Effector memory CD8-positive, alpha-beta T cell (primary cell): ENCODE measurements at regions not wholly inside any gene's neighbourhood (a gene's known extent, or its start where the extent isn't known, plus 50 kb on each side); places are given as distances from the start of the nearest gene placed in this dataset.
A peak's percentile ranks its signal among the peaks of the same experiment; 100 is the strongest.

Experiments
- ATAC-seq: fragments of 150-1000 bp; cut with Tn5 transposase; replicated peaks from 2 replicates; pipeline ENCODE4 v1.10.0; 2021; ENCODE audit warnings: mild to moderate bottlenecking, moderate library complexity
- DNase-seq, 3 experiments: peaks; one replicate each; pipeline ENCODE4 v3.0.0; 2021
- H3K27ac Mint-ChIP-seq, 2 donors: one replicate each; pipeline ENCODE4 v1.8.0; 2022; ENCODE audit warnings: mild to moderate bottlenecking in 2 of 2, mixed read lengths in 2 of 2, moderate library complexity in 2 of 2
- H3K27me3 Mint-ChIP-seq, 2 donors: one replicate each; pipeline ENCODE4 v1.8.0; 2022; ENCODE audit warnings: mixed read lengths in 2 of 2
- H3K36me3 Mint-ChIP-seq: one replicate; pipeline ENCODE4 v1.8.0; 2022; ENCODE audit warnings: mild to moderate bottlenecking, moderate library complexity, mixed read lengths; ENCODE audit not compliant: insufficient read depth
- H3K4me1 Mint-ChIP-seq, 2 donors: one replicate each; pipeline ENCODE4 v1.8.0; 2022; ENCODE audit warnings: low read depth in 2 of 2, mixed read lengths in 2 of 2
- H3K4me3 Mint-ChIP-seq, 2 donors: one replicate each; pipeline ENCODE4 v1.8.0; 2022; ENCODE audit warnings: mild to moderate bottlenecking in 2 of 2, mixed read lengths in 2 of 2, moderate library complexity in 2 of 2
- H3K9me3 Mint-ChIP-seq, 2 donors: one replicate each; pipeline ENCODE4 v1.8.0; 2022; ENCODE audit warnings: mixed read lengths in 2 of 2

DNA sequence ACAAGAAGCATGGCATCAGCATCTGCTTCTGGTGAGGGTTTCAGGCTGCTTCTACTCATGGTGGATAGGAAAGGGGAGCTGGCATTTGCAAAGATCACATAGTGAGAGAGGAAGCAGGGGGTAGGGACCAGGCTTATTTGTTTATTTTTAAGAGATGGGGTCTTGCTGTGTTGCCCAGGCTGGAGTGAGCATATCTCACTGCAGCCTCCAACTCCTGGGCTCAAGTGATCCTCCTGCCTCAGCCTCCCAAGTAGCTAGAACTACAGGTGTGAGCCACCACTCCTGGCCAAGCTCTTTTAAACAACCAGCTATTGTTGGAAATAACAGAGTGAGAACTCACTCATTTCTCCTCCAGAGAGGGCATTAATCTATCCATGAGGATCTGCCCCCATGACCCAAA, 138.8 kb upstream of the FOXN2 start:
- H3K4me1 Mint-ChIP-seq: peaks cover 0 to 3% of the 10 kb centered on the region in 2 donors
- H3K36me3 Mint-ChIP-seq: no peaks in the 10 kb centered on the region
- no peaks in the 10 kb centered on the region for H3K9me3 Mint-ChIP-seq
- H3K4me3 Mint-ChIP-seq: no peak overlapping the region
- no peak overlapping the region for H3K27ac Mint-ChIP-seq
- ATAC-seq (no peak), DNase-seq (no peak)
- H3K27me3 Mint-ChIP-seq: peaks cover 14 to 19% of the 10 kb centered on the region in 2 donors

DNA sequence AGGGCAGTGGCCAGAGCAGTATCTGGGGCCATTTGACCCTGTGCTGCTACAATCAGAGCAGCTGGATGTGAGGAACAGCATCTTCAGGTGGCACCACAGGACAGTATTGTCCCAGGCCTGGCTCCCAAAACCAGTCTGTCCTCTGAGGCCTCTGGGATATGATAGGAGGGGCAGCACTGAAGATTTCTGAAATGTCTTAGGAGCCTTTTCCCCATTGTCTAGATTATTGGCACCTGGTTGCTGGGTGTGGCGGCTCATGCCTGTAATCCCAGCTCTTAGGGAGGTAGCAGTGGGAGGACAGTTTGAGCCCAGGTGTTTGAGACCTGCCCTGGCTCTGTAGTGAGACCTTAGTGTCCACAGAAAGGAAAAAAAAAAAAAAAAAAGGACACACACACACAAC, 137.6 kb upstream of the FOXN2 start:
- H3K36me3 Mint-ChIP-seq: no peaks in the 10 kb centered on the region
- H3K4me1 Mint-ChIP-seq: peaks cover 0 to 3% of the 10 kb centered on the region in 2 donors
- no peaks in the 10 kb centered on the region for H3K9me3 Mint-ChIP-seq
- H3K27me3 Mint-ChIP-seq: peaks cover 9 to 19% of the 10 kb centered on the region in 2 donors
- DNase-seq (no peak), ATAC-seq (no peak)
- no peak overlapping the region for H3K27ac Mint-ChIP-seq
- H3K4me3 Mint-ChIP-seq: no peak overlapping the region

DNA sequence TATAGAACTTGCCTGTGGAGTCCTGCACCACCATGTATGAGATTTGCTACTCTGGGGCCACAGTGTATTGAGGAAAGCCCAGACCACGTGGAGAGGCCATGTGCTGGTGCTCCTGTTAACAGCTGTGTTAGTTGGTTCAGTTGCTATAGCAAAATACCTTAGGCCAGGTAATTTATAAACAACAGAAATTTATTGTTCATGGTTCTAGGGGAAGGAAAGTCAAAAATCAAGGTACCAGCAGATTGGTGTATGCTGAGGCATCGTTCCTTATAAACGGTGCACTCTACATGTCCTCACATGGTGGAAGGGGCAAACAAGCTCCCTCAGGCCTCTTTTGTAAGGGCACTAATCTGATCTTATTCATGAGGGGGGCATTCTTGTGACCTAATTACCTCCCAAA, 135.9 kb upstream of the FOXN2 start:
- Mint-ChIP-seq H3K36me3 (no peaks in the 10 kb centered on the region), H3K4me3 (no peak overlapping the region), H3K27ac (no peak overlapping the region), H3K4me1 (peaks cover 0 to 3% of the 10 kb centered on the region in 2 donors), H3K9me3 (no peaks in the 10 kb centered on the region), H3K27me3 (peaks cover 9 to 19% of the 10 kb centered on the region in 2 donors)
- DNase-seq: no peak
- no peak for ATAC-seq

DNA sequence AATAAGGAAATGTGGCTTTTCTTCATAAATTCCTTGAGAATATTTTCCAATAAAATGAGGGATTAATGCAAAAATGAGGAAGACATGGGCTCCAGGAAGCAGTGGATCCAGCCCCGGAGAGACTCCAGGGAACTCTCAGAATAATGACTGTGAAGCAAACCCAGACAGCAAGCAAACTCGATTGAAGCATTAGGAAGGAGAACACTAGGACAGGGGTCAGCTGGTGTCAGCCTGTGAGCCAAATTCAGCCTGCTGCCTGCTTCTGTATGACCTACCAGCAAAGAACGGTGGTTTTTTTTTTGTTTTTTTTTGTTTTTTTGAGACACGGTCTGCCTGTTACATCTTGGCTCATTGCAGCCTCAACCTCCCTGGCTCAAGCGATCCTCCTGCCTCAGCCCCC, 133.9 kb upstream of the FOXN2 start:
- H3K9me3 Mint-ChIP-seq: no peaks in the 10 kb centered on the region
- peaks cover 8 to 10% of the 10 kb centered on the region in 2 donors for H3K27me3 Mint-ChIP-seq
- H3K4me3 Mint-ChIP-seq: no peak overlapping the region
- DNase-seq: no peak
- H3K27ac Mint-ChIP-seq: no peak overlapping the region
- no peaks in the 10 kb centered on the region for H3K36me3 Mint-ChIP-seq
- no peak for ATAC-seq
- H3K4me1 Mint-ChIP-seq: no peaks in the 10 kb centered on the region

DNA sequence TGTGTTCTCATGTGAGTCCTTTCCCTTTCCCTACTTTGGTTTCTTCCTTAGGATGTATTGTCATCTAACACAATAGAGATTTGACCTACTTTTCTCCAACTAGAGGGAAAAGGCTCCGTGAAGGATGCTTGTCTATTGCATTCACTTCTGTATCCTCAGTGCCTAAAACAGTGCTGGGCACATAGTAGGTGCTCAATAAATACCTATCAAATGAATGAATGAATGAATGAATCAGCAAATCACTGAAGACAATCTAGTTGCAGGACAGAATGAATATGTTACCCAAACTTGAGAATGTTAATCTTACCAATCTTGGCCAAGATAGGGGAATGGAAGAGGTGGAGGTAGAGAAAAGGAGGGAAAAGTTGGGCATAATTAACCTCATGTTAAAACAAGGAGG, 131.2 kb upstream of the FOXN2 start:
- H3K27ac Mint-ChIP-seq: no peak overlapping the region
- H3K4me1 Mint-ChIP-seq: no peaks in the 10 kb centered on the region
- no peaks in the 10 kb centered on the region for H3K9me3 Mint-ChIP-seq
- no peaks in the 10 kb centered on the region for H3K27me3 Mint-ChIP-seq
- H3K4me3 Mint-ChIP-seq: no peak overlapping the region
- ATAC-seq: no peak
- no peaks in the 10 kb centered on the region for H3K36me3 Mint-ChIP-seq
- no peak for DNase-seq

DNA sequence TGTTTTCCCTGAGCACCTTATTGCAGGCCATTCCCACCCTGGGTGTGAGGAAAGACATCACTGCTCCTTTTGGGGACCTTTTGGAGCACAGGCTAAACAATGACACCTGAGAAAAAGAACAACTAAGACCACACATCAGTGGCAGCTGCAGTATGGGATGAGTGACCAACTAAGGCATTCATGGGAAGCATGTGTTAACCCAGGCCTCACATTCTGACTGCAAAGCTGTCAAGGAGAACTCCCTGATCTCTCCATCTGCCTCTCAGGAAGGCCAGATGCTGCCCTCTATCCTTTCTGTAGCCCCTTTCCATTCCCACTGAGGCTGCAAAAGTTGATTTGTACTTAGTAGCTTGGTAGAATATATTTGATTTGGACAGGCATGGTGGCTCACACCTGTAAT, 130.5 kb upstream of the FOXN2 start:
- Mint-ChIP-seq H3K4me3 (no peak overlapping the region), H3K27ac (no peak overlapping the region), H3K27me3 (no peaks in the 10 kb centered on the region), H3K4me1 (no peaks in the 10 kb centered on the region), H3K36me3 (no peaks in the 10 kb centered on the region), H3K9me3 (no peaks in the 10 kb centered on the region)
- DNase-seq: no peak
- no peak for ATAC-seq

DNA sequence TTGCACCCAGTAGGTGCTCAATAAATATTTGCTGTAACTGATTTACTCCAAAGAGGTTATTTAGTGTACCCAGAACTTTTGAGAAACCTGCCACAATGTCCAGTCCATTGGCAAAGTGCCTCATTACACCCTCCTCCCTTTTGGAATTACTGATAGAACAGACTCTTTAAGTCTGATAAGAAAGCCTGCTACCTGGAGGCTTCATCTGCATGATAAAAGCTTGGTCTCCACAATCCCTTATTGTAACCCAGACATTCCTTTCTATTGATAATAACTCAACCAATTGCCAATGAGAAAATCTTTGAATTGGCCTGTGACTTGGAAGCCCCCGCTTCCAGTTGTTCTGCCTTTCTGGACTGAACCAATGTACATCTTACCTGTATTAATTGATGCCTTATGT, 127.0 kb upstream of the FOXN2 start:
- Mint-ChIP-seq H3K27me3 (no peaks in the 10 kb centered on the region), H3K4me3 (no peak overlapping the region), H3K4me1 (no peaks in the 10 kb centered on the region), H3K27ac (no peak overlapping the region), H3K9me3 (no peaks in the 10 kb centered on the region), H3K36me3 (no peaks in the 10 kb centered on the region)
- DNase-seq (no peak), ATAC-seq (no peak)

DNA sequence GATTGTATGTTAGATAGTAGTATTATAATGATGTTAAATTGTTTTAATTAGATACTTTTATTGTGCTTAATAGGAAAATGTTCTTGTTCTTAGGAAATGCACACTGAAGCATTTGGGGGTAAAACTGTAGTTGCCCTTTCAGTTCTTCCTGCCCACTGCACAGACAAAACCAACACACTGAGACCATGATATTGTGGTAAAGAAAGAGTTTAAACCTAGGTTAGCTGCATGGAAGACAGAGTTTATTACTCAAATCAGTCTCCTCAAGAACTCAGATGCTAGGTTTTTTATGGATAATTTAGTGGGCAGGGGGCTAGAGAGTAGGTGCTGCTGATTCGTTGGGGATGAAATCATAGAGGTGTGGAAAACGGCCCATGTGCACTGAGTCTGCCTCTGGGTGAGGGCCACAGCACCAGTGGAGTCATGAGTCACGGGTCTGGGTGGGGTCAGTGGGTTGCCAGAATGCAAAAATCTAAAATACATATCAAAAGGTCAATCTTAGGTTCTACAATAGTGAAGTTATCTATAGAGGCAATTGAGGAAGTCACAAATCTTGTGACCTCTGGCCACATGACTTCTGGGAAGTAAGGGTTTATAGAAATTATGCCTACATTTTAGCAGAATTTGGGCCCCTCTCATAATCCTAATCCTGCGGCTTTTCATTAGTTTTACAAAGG, 124.8 kb upstream of the FOXN2 start:
- ATAC-seq (no peak), DNase-seq (no peak)
- Mint-ChIP-seq H3K9me3 (no peaks in the 10 kb centered on the region), H3K4me1 (peaks cover 0 to 3% of the 10 kb centered on the region in 2 donors), H3K4me3 (no peak overlapping the region), H3K36me3 (no peaks in the 10 kb centered on the region), H3K27ac (no peak overlapping the region), H3K27me3 (peaks cover 0 to 7% of the 10 kb centered on the region in 2 donors)

DNA sequence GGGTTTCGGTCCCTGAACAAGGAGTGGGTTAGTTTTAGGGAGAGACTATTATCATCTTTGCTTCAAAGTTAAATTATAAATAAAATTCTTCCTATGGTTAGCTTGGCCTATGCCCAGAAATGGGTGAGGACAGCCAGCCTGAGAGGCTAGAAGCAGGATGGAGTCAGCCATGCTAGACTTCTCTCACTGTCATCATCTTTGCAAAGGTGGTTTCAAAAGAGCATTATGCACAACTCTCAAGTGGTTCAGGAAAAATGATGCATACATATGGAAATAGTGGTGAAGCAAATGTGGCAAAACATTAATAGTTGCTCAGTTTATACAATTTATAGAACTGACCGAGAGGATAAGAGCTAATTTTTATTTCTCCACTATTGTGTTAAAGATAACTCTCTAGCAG, 124.3 kb upstream of the FOXN2 start:
- ATAC-seq: no peak
- no peaks in the 10 kb centered on the region for H3K9me3 Mint-ChIP-seq
- H3K27ac Mint-ChIP-seq: no peak overlapping the region
- H3K4me3 Mint-ChIP-seq: no peak overlapping the region
- peaks cover 0 to 7% of the 10 kb centered on the region in 2 donors for H3K27me3 Mint-ChIP-seq
- peaks cover 0 to 3% of the 10 kb centered on the region in 2 donors for H3K4me1 Mint-ChIP-seq
- no peaks in the 10 kb centered on the region for H3K36me3 Mint-ChIP-seq
- no peak for DNase-seq

DNA sequence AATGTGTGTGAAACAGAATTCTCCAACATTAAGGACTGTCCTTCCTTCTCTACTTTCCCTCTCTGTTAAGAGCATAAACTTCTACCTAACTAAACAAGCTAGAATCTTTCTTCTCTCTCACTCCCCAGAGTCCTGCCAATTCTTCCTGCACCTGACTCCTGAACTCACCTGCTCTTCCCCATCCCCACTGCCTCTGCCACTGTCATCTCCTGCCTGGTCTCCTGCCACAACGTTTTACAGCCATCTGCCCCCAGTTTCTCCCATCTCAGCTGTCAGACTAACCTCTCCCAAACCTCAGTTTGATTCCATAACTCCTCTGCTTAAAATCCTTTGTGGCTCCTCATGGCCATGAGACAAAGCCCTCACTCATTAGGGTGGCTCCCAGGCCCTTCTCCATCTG, 119.8 kb upstream of the FOXN2 start:
- no peak overlapping the region for H3K27ac Mint-ChIP-seq
- no peak for DNase-seq

DNA sequence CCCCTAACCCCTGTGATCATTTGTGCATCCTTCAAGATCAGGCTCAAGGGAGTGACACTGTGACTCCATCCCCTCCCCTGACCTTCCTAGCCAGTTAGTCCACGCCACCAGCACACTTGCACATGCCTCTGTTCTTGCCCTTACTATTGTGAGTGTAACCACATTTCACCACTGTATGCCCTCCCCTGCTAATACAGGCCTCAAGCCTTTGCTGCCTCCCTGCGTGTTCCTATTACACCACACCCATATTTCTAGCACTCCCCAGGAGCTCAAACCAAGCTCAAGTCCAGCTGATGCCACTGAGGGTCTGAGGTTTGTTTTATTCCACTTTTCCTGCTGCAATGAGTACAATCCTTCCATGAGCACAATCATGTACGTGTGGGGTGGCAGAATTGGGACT, 119.3 kb upstream of the FOXN2 start:
- Mint-ChIP-seq H3K4me1 (peaks cover 0 to 4% of the 10 kb centered on the region in 2 donors), H3K4me3 (no peak overlapping the region), H3K27ac (no peak overlapping the region), H3K27me3 (peaks cover 0 to 7% of the 10 kb centered on the region in 2 donors), H3K36me3 (peaks cover 3% of the 10 kb centered on the region), H3K9me3 (no peaks in the 10 kb centered on the region)
- DNase-seq (no peak), ATAC-seq (no peak)

More for the DNA sequence above, 119.8 kb upstream of the FOXN2 start:
- no peak for ATAC-seq
- Mint-ChIP-seq H3K36me3 (peaks cover 3% of the 10 kb centered on the region), H3K4me3 (no peak overlapping the region), H3K4me1 (peaks cover 0 to 4% of the 10 kb centered on the region in 2 donors), H3K27me3 (peaks cover 0 to 7% of the 10 kb centered on the region in 2 donors), H3K9me3 (no peaks in the 10 kb centered on the region)

DNA sequence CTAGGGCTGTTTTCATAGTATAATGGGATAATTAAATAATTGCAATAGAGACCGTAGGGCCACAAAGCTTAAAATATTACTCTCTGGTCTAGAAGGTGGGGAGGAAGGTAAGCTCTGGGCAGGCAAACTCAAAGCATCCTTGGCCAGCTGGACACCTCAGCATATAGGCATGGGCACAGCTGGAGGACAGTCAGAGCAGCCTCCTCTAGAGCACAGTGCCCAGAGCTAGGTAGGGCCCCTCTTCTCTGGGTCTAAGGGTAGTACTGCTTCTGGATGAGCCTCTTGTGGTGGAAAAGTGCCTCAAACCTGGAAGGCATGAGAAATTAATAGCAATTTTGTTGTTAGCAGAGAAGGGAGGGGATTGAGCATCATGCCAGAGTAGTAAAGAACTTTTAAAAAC, 116.9 kb upstream of the FOXN2 start:
- Mint-ChIP-seq H3K9me3 (no peaks in the 10 kb centered on the region), H3K36me3 (peaks cover 3% of the 10 kb centered on the region), H3K4me1 (peaks cover 0 to 4% of the 10 kb centered on the region in 2 donors), H3K4me3 (no peak overlapping the region), H3K27ac (no peak overlapping the region), H3K27me3 (peaks cover 0 to 7% of the 10 kb centered on the region in 2 donors)
- ATAC-seq: no peak
- DNase-seq: no peak

DNA sequence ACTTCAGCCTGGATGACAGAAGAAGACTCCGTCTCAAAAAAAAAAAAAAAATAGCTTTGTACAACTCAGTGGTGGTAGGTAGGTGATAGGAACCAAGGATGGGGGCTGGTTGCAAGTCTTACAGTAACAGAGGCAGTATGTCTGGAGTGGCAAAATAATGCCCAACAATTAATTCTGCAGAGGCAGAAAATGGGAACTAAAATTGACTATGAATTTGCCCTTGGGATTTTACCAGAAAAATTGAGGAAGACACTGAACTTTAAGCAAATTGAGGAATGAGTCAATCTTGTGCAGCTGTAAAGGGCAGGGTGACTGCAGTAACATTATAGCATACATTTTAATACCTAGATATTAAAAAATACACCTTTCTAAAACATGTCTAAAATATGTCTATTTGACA, 116.1 kb upstream of the FOXN2 start:
- Mint-ChIP-seq H3K4me1 (peaks cover 0 to 4% of the 10 kb centered on the region in 2 donors), H3K36me3 (peaks cover 3% of the 10 kb centered on the region), H3K9me3 (no peaks in the 10 kb centered on the region), H3K27ac (no peak overlapping the region), H3K4me3 (no peak overlapping the region), H3K27me3 (peaks cover 0 to 7% of the 10 kb centered on the region in 2 donors)
- DNase-seq: no peak
- no peak for ATAC-seq

DNA sequence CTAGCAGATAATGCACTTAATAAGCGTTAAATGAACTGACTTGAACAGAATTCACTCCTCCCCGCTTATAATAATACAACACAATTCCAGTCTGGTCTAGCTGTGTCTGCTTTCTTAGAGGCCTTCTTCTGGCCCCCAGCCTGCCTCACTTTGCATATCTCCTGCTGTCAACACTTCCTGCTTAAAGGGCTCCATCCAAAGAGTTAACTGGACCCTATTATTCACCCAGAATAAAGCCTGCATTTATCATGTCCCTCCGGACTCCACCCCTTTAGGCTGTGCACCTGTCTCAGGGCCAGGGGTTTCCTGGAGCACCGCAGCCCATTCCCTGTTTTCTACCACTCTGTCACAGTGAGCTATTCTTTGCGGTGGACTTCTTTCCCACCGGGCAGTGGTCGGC, 115.4 kb upstream of the FOXN2 start:
- ATAC-seq (no peak), DNase-seq (no peak)
- H3K4me3 Mint-ChIP-seq: no peak overlapping the region
- no peaks in the 10 kb centered on the region for H3K9me3 Mint-ChIP-seq
- peaks cover 3% of the 10 kb centered on the region for H3K36me3 Mint-ChIP-seq
- peaks cover 0 to 3% of the 10 kb centered on the region in 2 donors for H3K27me3 Mint-ChIP-seq
- peak overlapping the region in 1 of 2 donors; percentile 54 for H3K27ac Mint-ChIP-seq
- H3K4me1 Mint-ChIP-seq: peaks cover 0 to 2% of the 10 kb centered on the region in 2 donors
